Left ventricle myocardium inferior (tissue), 1 donor: ENCODE measurements at regions not wholly inside any gene's neighbourhood (a gene's known extent, or its start where the extent isn't known, plus 50 kb on each side); places are given as distances from the start of the nearest gene placed in this dataset.

Experiments used
- DNase-seq: peaks from one replicate; pipeline ENCODE4 v3.0.0-alpha.2; 2020
- H3K27ac ChIP-seq: fragments of 200-600 bp; replicated peaks from 2 replicates; pipeline ENCODE4 v1.8.0; 2021
- H3K27me3 ChIP-seq: fragments of 200-600 bp; 2 replicates; pipeline ENCODE4 v1.8.0; 2021; ENCODE audit warnings: low read depth
- H3K36me3 ChIP-seq: fragments of 200-600 bp; 2 replicates; pipeline ENCODE4 v1.8.0; 2021
- H3K4me1 ChIP-seq: fragments of 200-600 bp; 2 replicates; pipeline ENCODE4 v1.8.0; 2021
- H3K4me3 ChIP-seq: fragments of 200-600 bp; 2 replicates; pipeline ENCODE4 v1.8.0; 2021; ENCODE audit warnings: mild to moderate bottlenecking, moderate library complexity
- H3K9me3 ChIP-seq: fragments of 200-600 bp; replicated peaks from 2 replicates; pipeline ENCODE4 v1.8.0; 2021
- intact Hi-C: fragments of 100-400 bp; cut with micrococcal nuclease; formaldehyde crosslinking; loops from one replicate; pipeline ENCODE4 v1.11.0; 2022
- TF ChIP-seq, protein P1 (sequence below): fragments of 200-600 bp; IDR thresholded peaks from 2 replicates; pipeline ENCODE4 v1.8.0; 2021; ENCODE audit warnings: antibody characterized with exemption, mild to moderate bottlenecking, borderline replicate concordance
- donor health status: DM: no; HTN: yes; CAD: no; lungs with severe emphysema.

GRCh38 chr10:105834261-105835059, 1193.4 kb downstream of the SORCS3 start:
- no peak overlapping the region for H3K27ac ChIP-seq
- H3K27me3 ChIP-seq: no peaks in the 10 kb centered on the region
- TF ChIP-seq, protein P1, sequence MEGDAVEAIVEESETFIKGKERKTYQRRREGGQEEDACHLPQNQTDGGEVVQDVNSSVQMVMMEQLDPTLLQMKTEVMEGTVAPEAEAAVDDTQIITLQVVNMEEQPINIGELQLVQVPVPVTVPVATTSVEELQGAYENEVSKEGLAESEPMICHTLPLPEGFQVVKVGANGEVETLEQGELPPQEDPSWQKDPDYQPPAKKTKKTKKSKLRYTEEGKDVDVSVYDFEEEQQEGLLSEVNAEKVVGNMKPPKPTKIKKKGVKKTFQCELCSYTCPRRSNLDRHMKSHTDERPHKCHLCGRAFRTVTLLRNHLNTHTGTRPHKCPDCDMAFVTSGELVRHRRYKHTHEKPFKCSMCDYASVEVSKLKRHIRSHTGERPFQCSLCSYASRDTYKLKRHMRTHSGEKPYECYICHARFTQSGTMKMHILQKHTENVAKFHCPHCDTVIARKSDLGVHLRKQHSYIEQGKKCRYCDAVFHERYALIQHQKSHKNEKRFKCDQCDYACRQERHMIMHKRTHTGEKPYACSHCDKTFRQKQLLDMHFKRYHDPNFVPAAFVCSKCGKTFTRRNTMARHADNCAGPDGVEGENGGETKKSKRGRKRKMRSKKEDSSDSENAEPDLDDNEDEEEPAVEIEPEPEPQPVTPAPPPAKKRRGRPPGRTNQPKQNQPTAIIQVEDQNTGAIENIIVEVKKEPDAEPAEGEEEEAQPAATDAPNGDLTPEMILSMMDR: no peak
- intact Hi-C loops: no loop called here
- no peaks in the 10 kb centered on the region for H3K4me1 ChIP-seq
- DNase-seq: no peak
- H3K4me3 ChIP-seq: no peak overlapping the region
- H3K9me3 ChIP-seq: no peaks in the 10 kb centered on the region
- no peaks in the 10 kb centered on the region for H3K36me3 ChIP-seq

DNA sequence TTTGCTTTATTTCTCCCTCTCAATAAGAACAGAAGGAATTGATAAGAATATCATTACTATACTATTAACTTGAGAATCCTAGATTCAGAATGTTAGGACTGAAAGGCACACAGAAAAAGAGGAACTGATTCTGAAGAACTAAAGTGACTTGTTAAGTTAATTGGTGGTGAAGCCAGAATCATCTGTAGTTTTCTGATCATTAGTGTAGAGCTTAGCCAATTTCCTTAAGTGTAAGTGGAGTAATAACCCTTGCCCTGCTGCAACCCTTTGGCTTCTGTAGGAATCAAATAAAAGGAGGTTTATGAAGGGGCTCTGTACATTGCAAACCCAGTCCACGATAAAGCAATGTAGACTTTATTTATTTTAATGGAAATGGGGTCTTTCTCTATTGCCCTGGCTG, 1186.0 kb downstream of the SORCS3 start:
- intact Hi-C loops: no loop called here
- no peak overlapping the region for H3K4me3 ChIP-seq
- no peak overlapping the region for H3K27ac ChIP-seq
- no peaks in the 10 kb centered on the region for H3K27me3 ChIP-seq
- H3K36me3 ChIP-seq: no peaks in the 10 kb centered on the region
- H3K4me1 ChIP-seq: no peaks in the 10 kb centered on the region
- H3K9me3 ChIP-seq: peaks cover 8% of the 10 kb centered on the region
- TF ChIP-seq, protein P1: no peak
- no peak for DNase-seq

DNA sequence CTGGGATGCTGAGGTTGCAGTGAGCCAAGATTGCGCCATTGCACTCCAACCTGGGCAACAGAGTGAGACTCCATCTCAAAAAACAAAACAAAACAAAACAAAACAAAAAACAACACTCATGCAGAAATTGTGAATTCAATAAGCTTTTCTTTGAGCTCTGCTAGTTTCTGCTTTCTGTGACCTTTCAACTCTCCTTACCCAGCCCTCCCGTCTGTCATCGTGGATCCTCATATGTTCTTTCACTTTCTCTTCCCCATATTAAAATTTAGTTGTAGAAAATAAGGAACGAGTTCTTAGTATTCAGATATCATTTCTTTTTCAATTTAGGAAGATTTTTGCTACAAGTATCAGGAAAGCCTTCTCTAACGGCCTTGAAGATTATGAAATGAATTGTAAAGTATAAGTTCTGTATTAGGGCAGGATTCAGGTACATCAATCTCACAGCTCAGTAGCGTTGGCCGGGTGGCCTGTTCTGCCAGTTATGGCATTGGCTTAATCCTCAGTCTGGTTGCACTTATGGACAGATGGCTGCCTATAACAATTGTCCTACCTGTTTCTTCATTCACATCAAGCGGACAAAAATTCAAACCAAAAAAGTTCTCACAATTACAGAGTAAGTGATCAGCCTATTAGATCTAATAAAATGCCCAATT, 1167.0 kb downstream of the SORCS3 start:
- DNase-seq: no peak
- Histone ChIP-seq H3K4me1 (no peaks in the 10 kb centered on the region), H3K4me3 (no peak overlapping the region), H3K36me3 (no peaks in the 10 kb centered on the region), H3K27me3 (no peaks in the 10 kb centered on the region), H3K9me3 (no peaks in the 10 kb centered on the region), H3K27ac (no peak overlapping the region)
- TF ChIP-seq, protein P1: no peak
- intact Hi-C loops: no loop called here

GRCh38 chr10:105803206-105803605, 1162.1 kb downstream of the SORCS3 start:
- TF ChIP-seq, protein P1: no peak
- H3K4me3 ChIP-seq: no peak overlapping the region
- no peaks in the 10 kb centered on the region for H3K4me1 ChIP-seq
- intact Hi-C loops: no loop called here
- H3K9me3 ChIP-seq: no peaks in the 10 kb centered on the region
- H3K36me3 ChIP-seq: no peaks in the 10 kb centered on the region
- no peak for DNase-seq
- no peaks in the 10 kb centered on the region for H3K27me3 ChIP-seq
- no peak overlapping the region for H3K27ac ChIP-seq

DNA sequence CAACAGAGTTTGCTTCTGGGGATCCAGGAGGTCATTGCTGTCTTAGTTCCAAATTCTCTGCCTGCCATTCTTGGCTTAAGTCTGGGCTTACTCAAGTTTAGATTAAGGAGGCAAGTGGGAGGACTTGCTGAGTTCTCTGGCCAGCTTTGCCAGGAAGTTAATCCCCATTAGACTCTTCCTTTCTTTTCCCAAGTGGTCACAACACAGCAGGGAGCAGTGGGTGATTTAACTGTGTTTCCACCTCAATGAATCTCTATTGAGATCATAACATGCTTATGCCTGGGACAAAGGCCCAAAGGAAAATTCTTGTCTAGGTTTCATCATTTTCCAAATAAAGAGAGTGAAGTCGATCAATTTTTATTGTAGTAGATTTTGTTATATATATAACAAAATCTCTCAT, 1159.6 kb downstream of the SORCS3 start:
- Histone ChIP-seq H3K4me1 (peaks cover 3% of the 10 kb centered on the region), H3K4me3 (no peak overlapping the region), H3K27ac (no peak overlapping the region), H3K9me3 (no peaks in the 10 kb centered on the region), H3K27me3 (no peaks in the 10 kb centered on the region), H3K36me3 (no peaks in the 10 kb centered on the region)
- TF ChIP-seq, protein P1: no peak
- no peak for DNase-seq
- intact Hi-C loops: no loop called here
